VCaP (cell line): ENCODE measurements at regions not wholly inside any gene's neighbourhood (a gene's known extent, or its start where the extent isn't known, plus 50 kb on each side); places are given as distances from the start of the nearest gene placed in this dataset.

Experiments used
- H3K27ac ChIP-seq: fragments of 450-650 bp; 2 replicates; pipeline ENCODE4 v1.5.1; 2017
- CTCF ChIP-seq: fragments of 450-650 bp; conservative IDR thresholded peaks from 2 replicates; pipeline ENCODE4 v1.5.1; 2017; ENCODE audit warnings: mild to moderate bottlenecking, moderate library complexity

- TF ChIP-seq CTCF: no peak
- no peak overlapping the region for H3K27ac ChIP-seq
Observed at GRCh38 chr2:64207573-64207972, 63.4 kb upstream of the PELI1 start.

GRCh38 chr2:64210816-64211215 is 66.6 kb upstream of the PELI1 start:
- H3K27ac ChIP-seq: no peak overlapping the region

GRCh38 chr2:64211276-64211921 is 67.2 kb upstream of the PELI1 start:
- TF ChIP-seq CTCF: no peak
- no peak overlapping the region for H3K27ac ChIP-seq

More at GRCh38 chr2:64210816-64211215, 66.6 kb upstream of the PELI1 start:
- TF ChIP-seq CTCF: no peak

GRCh38 chr2:64212346-64212745 is 68.1 kb upstream of the PELI1 start:
- no peak overlapping the region for H3K27ac ChIP-seq
- no peak for TF ChIP-seq CTCF

GRCh38 chr2:64212801-64213321 is 68.6 kb upstream of the PELI1 start:
- no peak for TF ChIP-seq CTCF
- no peak overlapping the region for H3K27ac ChIP-seq

GRCh38 chr2:64213532-64214275 is 69.5 kb upstream of the PELI1 start:
- peak overlapping the region; percentile 55 for H3K27ac ChIP-seq
- TF ChIP-seq CTCF: no peak

GRCh38 chr2:64214281-64215115 is 70.3 kb upstream of the PELI1 start:
- no peak for TF ChIP-seq CTCF
- peak overlapping the region; percentile 55 for H3K27ac ChIP-seq
